HG02763 (cell line): ENCODE measurements at regions not wholly inside any gene's neighbourhood (a gene's known extent, or its start where the extent isn't known, plus 50 kb on each side); places are given as distances from the start of the nearest gene placed in this dataset.

ENCODE experiments used
- ATAC-seq: cut with Tn5 transposase; IDR thresholded peaks from one replicate; pipeline ENCODE4 v1.9.1; 2021; ENCODE audit warnings: mild to moderate bottlenecking, moderate library complexity; ENCODE audit not compliant: unreplicated experiment

DNA sequence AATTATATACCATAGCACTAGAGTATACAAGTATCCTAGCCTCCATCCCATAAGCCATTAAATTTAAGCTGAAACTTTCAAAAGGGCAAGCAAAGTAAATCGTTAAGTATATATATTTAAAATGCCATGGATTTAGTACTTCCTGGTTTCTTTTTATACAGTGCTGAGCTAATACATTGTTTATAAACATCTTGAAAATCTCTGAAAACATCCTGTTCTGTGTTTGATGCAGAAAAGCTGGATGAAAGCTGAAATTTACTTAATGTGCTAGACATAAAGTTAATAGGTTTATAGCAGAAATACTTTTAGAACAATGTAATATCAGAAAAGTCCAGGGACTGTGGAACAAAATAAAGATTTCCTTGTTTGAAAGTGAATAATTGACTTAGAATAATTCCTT is 875.4 kb downstream of the SLITRK6 start:
- no peak for ATAC-seq

DNA sequence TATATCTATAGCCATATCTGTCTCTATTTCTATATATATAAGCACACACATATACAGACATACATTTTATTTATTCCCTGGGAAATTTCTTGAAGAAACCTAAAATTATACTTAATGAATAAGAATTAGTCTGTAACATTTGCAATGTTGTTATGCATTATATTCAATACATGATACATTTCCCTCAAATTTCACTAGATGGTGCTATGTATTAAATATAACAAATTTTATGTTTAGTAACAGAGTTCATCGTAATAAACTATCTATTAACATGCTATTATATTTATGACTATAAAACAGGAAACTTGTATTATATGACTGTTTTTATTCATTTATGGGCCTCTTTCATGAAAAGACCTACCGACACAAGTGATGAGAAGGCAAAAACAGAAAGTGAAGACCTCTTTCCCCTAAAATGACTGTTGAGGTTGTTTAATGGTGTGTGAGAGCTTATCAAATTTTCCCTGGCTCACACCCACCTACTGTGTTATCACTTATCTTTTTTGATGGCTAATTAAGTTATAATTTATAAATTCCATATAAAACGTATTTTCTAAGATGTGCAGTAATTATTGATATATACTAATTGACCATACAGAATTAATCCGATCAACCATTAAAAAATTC is 881.9 kb downstream of the SLITRK6 start:
- no peak for ATAC-seq

DNA sequence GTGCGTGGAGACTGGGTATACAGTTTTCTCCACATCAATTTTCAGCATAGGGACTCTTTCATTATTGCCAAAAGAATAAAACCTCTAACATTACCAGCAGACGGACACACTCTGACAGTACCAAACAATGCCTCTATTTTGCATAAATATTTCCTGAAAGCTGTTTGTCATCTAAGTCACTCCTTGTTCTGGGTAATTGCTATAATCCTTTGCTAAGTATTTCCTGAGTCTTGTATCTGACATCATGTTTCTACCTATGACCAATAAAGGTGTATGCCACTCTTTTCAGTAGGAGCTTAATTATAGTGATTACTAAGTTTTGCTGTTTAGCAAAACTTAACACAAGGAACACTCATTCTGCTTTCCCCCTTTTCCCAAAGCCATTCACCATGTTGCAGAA is 886.5 kb downstream of the SLITRK6 start:
- ATAC-seq: no peak

DNA sequence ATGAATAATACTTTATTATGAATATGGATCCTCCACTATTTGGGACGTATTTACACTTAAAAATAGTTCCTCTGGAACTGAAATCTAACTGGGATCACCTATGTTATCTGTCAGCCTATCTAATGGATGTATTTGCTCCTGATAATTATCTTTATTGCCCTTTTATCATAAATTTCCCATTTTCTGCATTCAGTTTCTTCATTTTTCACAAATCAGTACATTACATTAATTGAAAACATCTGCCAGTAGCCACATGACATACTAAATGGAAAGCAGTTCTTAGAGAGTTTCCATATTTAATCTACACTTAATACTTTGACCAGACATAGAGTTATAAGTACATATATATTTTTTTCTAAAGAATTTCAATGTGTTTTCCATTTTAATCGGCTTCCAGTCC is 888.8 kb downstream of the SLITRK6 start:
- ATAC-seq: no peak

DNA sequence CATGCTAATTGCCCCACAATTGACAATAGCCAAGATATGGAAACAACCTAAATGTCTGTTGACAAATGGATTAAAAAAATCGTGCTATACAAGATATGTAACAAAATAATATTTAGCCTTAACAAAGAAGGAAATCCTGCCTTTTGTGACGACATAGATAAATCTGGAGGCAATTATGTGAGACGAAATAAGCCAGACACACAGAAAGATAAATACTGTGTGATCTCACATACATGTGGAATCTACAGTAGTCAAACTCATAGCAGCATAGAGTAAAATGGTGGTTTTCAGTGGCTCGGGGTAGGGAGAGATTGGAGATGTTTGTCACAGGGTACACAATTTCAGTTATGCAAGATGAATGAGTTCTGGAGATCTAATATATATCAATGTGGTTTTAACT is 895.8 kb downstream of the SLITRK6 start:
- ATAC-seq: no peak

DNA sequence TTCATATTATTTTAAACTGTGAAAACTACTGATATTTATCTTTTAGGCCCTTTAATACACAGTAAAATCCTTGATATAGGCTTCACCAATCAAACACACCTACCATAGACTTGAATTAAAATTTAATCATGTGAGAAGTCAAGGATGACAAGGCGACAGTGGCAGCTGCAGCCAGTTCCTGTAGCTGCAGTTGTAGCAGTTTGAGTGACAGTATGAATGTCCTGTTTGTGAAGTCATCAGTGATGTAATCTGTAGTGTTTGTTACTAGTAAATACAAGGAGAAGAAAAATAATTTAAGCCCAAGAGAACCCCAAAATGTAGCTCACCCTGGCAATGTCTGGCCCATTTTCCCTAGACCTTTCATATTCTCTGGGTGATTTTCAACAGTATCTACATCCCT is 897.0 kb downstream of the SLITRK6 start:
- ATAC-seq: no peak

DNA sequence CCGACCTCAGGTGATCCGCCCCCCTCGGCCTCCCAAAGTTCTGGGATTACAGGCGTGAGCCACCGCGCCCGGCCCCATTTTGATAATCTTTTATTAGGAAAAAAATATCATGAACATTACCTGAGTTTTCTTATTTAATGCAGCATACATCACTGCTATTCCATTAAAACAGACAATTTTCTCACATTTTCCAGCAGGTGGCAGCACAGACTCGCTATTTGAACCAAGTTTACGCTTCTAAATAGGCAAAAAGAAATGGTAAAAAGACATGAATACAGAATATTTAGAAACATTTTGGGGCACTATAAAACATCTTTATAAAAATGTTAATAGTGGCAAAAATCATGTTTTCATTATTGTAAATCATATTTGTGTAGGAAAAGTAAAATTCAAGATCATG is 903.1 kb downstream of the SLITRK6 start:
- no peak for ATAC-seq

DNA sequence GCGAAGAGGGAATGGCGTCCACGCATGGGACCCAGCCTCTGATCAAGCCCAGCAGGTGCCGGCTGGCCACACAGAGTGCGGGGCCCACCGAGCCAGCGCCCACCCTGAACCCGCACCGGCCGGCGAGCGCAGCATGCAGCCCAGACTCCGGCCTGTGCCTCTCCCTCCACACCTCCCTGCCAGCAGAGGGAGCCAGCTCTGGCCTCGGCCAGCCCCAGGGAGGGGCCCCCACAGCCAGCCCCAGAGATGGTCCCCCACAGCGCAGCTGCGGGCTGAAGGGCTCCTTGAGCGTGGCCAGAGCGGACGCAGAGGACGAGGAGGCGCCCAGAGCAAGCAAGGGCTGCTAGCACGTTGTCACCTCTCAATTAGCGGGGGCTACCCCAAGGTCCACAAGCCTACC is 904.5 kb downstream of the SLITRK6 start:
- no peak for ATAC-seq

DNA sequence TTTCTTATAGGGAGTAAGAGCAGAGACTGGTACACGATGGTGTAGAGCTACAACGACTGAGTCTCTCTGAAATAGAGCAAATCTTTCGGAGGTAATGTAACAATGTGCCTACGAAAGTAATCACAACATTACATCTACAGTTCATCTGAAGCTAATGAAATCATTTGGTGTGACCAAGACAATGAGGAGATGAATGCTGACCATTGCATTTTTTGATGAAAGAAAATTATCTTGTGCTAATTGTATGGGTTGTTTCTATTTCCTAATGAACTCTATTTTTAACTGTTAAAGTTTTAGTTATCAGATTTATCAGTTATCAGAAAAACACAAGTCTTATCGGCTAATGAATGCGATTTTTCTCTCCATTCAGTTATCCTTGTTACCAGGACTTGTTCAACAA is 913.4 kb downstream of the SLITRK6 start:
- no peak for ATAC-seq

DNA sequence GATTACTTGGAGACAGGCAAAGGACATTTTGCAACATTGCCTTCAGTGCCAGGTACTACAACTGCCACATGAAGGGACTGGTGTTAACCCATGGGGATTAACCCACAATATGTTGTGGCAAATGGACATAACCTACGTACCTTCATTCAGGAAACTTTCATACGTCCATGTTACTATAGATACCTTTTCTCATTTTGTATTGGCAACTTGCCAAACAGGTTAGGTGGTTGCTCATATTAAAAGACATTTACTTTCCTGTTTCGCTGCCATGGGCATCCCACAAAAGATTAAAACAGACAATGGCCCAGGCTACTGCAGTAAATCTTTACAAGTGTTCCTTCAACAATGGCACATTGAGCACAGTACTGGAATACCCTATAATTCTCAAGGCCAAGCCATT is 925.3 kb downstream of the SLITRK6 start:
- ATAC-seq: no peak

DNA sequence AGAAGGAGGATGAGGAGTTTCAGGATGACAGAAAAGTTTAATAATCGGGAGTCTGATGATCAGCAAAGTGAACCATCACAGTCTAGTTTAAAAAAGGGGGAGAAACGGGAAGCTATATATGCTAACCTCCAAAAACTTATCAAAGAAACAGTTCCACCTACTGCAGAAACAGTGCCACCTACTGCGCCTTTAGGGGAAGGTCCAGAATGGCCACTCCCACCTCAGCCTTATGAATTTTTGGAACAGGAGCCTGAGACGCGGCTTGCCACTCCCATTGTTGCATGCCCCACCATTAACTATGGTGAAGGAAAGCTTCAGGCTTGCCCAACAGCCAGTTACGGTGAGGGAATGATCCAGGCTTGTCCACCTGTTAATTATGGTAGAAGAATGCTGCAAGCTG is 929.0 kb downstream of the SLITRK6 start:
- ATAC-seq: no peak

DNA sequence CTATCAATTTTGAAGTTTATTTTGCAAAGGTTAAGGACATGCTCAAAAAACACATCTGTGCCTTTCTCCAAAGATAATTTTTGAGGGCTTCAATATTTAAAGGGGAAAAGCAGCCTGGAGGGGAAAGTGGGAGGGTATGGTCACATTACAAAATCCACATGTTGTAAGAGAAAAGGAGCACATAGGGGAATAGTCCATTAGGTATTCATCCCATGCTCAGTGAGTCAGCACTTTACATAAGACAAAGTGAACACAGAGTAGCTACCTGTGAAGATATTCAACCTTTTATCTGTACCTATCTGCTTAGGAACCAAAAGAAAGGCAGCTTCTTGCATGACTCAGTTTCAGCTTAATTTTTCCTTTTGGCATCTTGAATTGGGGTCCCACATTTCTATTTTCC is 932.0 kb downstream of the SLITRK6 start:
- ATAC-seq: no peak

DNA sequence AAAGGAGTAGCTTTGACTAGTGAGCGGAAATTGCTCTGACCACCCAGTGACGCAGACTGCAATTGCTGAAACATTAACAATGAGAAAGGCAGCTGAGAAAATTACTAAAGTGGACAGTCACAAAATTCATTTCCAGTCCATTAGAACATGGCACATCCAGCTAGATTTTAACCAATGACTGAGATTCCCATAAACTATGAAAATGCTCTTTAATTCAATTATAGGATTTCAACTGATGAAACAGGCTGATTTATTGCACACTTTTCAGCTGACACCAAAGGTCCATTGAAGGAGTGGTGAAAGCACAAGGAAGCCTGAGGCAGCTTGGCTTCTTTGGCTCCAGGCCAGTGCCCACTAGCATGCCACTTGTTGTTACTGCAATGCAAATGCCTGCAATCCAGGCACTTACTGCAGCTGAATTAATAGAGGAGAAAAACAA is 933.4 kb downstream of the SLITRK6 start:
- no peak for ATAC-seq

DNA sequence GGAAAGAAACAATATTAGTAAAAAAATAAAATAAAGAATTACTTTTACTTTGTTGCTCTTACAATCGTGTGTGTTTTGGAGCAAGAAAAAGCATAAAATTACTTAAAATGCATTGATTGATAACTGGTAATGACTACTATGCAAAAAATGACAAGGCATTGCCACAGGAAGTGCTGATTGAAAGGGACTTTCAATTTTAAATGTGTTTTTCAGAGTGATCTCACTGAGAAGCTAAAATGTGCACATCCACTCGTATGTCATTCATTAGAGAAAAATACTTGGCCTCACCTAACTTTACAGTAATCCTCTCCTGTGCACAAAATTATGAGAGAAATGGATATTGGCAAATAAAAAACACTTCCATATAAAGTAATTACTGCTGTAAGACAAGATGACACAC is 934.9 kb downstream of the SLITRK6 start:
- ATAC-seq: no peak

DNA sequence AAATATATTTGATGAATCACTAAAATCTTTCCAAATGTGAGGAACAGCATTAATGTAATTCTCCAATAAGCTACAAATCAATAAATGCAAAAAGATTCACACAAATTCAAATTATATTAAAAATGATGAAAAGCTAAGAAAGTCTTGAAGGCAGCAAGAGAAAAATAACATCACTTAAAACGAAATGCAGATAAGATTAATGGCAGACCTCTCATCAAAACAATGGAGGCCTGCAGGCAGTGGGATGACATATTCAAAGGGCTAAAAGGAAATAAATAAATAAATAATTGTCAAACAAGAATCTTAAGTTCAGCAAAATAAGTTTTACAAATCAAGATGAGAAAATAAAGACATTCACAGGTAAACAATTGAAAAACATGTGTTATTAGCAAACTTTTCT is 952.1 kb downstream of the SLITRK6 start:
- no peak for ATAC-seq

DNA sequence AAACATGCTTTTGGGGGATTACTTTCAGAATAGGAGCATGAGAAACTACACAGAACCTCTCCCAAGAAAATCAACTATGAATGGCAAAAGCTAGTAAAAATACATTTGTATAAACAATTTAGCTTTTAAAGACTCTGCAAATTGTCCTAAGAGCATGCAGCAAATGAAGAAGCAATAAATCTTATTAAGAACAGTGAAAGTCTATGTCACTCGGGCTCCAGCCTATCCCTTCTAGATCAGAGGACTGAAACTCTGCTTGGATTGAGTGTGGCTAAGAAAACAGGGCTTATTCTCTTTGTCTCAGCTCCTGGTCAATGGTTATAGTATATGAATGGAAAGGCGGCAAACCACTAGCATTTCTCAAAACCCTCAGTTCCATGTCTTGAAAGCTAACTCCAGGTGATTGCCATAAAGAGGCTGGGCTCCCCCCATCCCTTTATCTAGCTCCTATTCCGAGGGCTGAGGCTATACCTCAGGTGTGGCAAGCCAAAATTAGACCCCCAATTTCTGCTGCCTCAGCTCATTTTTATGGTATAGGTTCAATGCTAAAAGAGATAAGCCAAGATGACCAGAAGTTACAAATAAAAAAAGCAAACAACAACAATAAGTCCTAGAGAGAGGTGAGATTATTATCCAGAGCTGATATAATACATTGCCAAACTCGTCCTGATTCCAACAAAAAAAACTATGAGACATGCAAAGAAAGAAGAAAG is 953.2 kb downstream of the SLITRK6 start:
- ATAC-seq: no peak

DNA sequence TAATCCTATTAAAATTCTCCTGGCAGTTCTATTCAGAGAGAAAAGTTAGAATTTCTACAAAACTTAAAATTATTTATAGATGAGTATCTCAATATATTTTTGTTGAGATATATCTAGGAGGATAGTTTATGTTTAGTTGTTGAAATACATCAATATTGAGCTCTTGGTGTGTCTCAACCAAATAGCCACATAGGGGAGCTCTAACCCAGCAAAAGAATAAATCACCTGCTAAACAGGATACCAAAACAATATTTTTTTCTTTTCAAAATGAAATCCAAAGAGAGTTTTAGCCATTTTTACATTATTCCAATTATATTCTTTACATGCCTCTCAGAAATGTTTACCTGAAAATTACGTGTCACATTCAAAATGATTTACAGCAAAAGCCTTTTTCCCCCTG is 954.7 kb downstream of the SLITRK6 start:
- ATAC-seq: no peak

DNA sequence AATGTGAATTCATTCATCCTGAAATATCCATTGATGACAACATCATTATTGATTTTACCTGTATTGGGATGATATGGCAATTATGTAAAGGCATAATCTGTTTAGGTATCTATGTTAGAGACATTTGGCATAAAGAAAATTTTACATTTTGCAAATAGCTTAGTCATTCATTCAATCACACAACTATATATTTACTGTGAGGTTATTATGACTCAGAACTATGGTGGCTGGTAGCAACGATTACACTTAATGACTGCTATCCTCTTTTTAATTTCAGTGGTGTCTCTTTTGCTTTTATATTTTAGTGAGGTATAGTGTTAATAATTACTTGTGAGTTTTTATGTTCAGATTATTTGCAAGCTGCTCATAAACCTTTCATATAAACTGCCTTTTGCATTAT is 955.9 kb downstream of the SLITRK6 start:
- no peak for ATAC-seq

DNA sequence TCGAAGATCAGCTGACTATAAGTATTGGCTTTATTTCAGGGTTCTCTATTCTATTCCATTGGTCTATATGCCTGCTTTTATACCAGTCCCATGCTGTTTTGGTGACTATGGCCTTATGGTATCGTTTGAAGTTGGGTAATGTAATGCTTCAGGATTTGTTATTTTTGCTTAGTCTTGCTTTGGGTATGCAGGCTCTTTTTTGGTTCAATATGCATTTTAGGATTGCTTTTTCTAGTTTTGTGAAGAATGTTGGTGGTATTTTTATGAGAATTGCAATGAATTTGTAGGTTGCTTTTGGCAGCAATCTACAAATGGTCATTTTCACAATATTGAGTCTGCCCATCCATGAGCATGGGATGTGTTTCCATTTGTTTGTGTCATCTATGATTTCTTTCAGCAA is 951.9 kb upstream of the SLITRK1 start:
- no peak for ATAC-seq

DNA sequence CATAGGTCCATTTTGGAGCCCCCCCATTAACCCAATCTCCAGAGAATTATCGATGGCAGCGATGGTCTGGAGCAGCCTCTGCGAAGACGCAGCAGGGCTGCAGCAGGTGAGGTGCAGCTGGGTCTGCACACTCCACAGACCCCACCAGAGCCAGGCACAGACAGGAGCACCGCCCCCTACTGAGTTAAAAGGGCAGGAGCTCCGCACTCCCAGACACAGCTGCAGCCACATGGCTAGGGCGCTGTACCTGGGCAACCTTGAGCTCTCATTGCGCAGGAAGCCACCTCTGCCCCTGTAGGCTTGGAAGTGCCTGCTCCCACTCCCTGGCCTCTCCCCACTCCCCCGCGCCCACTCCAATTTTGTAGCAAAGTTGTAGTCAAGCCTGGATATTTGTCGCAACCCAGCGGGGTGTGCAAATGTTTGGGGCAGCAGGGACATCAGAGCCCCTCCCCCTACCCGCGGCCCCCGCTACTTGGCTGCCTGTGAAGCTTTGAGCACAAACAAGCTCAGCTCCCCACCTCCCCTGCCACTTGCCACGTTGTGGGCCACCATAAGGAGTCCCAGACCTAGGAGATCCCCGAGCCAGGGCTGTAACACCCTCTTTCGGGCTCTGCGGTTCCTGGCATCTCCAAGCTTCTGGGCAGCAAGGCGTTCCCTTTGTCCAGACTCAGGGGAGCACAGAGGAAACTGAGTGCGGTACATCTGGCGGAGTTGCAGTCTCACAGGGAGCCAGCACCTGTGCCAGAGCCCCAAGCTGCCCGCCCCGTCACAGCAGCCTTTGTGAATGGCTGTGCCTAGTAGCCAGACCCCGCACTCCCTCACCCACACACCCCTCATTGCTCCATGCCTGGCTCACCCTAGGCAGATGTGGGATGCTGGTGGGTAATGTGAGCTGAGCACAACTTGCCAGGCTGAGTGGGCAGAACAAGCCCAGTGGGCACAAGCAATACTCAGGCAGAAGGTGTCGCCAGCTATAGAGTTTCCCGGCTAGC is 949.7 kb upstream of the SLITRK1 start:
- no peak for ATAC-seq

DNA sequence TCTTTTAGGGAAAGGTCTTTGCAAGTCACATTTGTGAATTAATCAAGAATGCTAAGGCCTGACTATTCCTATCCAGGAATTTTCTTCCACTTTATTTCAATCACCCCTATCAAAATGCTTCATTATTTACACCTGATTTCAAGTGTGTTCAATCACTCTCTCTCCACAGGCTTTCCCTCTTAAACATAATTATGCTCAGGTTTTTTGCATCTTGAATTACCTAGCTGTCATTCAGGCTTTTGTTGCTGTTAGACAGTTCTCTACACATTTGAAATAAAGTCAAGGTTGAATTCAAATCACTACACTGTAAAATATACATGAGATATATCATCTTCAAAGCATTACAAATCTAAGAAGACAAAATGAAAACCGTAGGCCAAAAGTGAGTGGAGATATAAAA is 941.3 kb upstream of the SLITRK1 start:
- ATAC-seq: no peak

DNA sequence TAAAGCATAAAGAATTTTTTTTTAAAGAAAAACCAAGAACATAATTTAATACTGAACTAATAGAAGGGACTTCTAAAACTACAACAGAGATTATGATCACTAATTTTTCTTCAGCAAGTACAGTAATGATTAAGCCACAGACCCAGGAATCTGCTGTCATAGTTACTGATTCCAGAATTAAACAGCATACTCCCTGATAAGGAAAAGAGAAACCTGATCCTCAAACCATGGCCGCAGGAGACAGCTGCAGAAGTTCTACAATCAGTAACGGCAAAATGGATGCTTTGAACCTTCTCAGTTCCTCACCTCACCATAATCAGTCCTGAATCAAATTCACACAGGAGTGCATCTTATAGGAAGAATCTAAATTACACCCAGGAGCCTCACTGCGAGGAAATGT is 939.0 kb upstream of the SLITRK1 start:
- ATAC-seq: no peak
